ENCODE measurements at regions not wholly inside any gene's neighbourhood (a gene's known extent, or its start where the extent isn't known, plus 50 kb on each side); places are given as distances from the start of the nearest gene placed in this dataset.

GRCh38 chr4:180598281-180598680, 1644.9 kb upstream of the TENM3 start:
- TF ChIP-seq CTCF (IDR thresholded peaks at IDR 0.05; ENCODE audit: insufficient read depth, low read depth, low read length) = no peak
- no peak for TF ChIP-seq EZH2 (IDR thresholded peaks at IDR 0.05; ENCODE audit: insufficient read depth, low read length)
